NCI-H748 treated with DMSO at 0.1 percent for 48 hours (cell line): ENCODE measurements at regions not wholly inside any gene's neighbourhood (a gene's known extent, or its start where the extent isn't known, plus 50 kb on each side); places are given as distances from the start of the nearest gene placed in this dataset.

Source experiments
- DNase-seq: peaks from one replicate; lab custom pipeline; 2025; lab: John Stamatoyannopoulos, UW

GRCh38 chr3:13227315-13228165 lies 154.3 kb upstream of the IQSEC1 start:
- DNase-seq: no peak

GRCh38 chr3:13224967-13225366 lies 151.7 kb upstream of the IQSEC1 start:
- no peak for DNase-seq

- no peak for DNase-seq
Observed at GRCh38 chr3:13223574-13224237, 150.5 kb upstream of the IQSEC1 start.

- no peak for DNase-seq
Observed at GRCh38 chr3:13222891-13223573, 149.8 kb upstream of the IQSEC1 start.

- DNase-seq: no peak
Observed at GRCh38 chr3:13222131-13222530, 148.9 kb upstream of the IQSEC1 start.

DNA sequence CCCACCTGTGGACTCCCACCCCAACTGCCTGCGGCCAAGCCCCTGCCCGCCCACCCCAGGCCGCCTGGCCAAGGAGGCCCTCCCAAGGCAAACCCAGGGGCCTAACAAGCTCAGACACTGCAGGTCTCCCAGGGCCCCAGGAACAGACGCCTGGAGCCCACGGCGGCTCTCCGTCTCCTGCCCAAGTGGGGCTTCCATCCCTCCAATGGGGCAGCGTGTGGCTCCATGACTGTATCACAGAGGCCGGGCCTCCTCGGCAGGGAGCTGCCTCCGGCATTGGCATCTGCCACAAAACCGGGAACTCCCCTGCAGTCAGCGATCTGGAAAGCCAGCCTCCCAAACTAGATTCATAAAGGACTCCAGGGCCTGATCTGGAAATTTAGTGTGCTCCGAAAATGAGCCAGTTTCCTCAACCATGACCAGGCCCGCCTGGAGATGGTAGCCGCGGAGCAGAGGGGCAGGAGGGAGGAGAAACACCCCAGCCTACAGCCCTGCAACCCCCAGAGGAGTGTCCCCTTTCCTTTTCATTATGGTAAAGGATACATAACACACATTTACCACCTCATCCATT lies 148.3 kb upstream of the IQSEC1 start:
- DNase-seq: no peak

DNA sequence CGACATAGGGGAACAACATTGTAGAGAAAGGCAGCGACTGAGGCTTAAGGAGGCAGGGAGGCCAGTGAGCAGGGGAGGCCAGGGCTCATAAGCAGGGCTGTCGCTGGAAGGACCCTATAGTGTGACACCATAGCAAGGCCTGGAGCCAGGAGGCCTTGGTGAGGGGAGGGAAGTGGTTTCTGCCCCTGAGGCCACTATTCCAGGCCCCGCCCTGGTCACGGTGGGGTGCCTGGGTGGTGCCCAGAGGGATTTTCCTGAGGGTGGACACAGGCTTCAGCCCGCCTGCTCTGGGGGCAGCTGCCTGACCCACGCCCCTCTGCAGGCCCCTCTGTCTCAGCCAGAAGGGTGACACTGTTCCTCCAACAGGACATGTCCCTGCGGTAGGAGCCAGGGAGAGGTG lies 147.8 kb upstream of the IQSEC1 start:
- DNase-seq: no peak

- no peak for DNase-seq
Observed at GRCh38 chr3:13219902-13220296, 146.7 kb upstream of the IQSEC1 start.

DNA sequence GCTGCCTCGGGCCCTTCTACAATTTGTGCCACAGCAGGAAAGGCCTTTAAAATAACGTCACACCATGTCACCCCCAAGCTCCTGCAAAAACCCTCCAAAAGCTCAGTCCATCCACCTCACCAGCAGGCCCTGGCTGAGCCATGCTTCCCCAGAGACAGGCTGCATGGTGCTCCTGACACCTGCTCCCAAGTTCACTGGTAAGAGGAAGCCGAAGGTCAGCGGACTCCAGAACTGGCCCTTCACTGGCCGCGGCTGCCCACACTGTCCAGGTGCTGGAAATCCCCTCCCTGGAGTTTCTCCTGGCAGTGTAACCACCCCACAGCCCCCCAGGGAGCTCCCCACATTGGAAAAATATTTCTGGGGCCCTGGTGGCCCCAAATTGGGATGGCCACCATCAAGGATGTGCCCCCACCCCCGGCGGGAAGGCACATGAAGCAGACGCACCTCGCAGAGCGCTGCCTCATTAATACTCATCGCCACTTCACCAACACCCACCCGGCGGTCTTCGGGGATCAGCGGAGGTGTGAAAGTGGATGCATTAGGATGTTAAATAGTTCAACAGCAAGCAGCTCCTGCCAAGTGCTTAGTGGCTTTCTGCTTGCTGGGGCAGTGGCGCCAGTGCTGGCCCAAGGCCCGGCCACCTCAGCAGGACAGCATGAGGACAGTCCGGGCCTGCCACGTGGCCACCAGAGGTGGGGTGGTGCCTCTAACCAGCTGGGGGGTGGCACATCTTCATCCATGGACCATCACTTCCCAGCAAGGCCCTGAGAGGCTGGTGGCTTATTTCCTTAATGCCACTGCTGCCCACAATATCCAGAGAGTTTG lies 146.1 kb upstream of the IQSEC1 start:
- DNase-seq: no peak

DNA sequence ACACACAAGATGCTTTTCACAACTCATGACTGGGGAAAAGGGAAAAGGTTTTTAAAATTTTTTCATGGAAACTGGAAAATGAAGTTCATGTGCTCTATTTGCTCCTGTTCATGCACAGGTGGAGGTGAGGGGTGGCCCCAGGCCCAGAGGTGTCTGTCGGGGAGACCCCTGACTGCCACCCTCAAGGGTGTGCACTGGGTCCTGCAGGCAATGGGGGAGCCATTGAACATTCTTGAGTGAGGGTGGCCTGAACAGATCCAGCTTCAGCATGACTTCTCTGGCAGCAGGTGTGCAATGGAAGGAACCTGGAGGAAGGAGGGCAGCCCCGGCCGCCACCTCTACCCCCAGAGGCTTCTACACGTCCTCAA lies 145.3 kb upstream of the IQSEC1 start:
- no peak for DNase-seq

GRCh38 chr3:13217736-13218540 lies 144.7 kb upstream of the IQSEC1 start:
- no peak for DNase-seq

DNA sequence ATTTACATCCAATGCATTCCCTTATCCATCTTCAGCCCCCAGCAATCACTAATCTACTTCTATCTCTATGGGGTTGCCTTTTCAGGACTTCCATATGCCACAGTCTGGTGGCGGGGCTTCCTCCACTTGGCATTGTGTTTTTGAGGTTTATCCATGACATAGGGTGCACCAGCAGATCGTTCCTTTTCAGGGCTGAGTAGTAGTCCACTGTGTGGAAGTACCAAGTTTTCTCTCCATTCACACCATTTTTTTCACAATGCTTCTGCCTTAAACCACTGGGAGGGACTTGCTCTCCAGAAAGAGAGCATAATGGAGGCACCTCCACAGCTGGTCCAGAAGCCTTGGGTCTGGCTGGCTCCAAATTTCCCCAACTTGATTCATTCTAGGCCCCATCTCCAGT lies 144.0 kb upstream of the IQSEC1 start:
- DNase-seq: no peak

GRCh38 chr3:13215940-13216546 lies 142.8 kb upstream of the IQSEC1 start:
- DNase-seq: no peak

DNA sequence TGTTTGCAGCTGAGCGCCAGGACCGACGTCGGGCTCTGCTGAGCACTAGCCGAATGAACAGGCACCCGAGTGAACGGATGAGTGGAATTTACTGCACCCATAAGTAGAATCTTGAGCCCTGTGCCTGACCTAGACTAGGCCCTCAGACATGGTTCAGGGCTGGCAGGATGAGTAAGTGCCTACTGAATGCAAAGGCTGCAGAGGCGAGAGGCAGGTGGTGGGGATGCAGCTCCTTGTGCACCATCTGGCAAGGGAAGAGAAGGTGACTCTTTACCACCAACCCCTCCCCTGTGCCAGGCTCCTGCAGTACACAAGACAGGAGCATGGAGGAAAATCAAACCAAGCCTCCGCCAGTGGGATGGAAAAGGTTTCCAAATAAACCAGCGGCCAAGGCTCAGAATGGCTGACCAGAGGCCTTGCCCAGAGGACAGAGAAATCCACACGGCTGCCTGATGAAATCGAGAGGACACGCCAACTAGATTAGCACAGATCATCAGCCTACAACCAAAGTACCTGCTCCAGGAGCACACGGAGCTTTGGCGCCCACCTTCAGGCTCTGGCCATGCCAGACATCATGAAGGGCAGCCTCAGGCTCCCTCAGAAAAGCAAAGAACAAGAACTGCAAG lies 141.7 kb upstream of the IQSEC1 start:
- no peak for DNase-seq

DNA sequence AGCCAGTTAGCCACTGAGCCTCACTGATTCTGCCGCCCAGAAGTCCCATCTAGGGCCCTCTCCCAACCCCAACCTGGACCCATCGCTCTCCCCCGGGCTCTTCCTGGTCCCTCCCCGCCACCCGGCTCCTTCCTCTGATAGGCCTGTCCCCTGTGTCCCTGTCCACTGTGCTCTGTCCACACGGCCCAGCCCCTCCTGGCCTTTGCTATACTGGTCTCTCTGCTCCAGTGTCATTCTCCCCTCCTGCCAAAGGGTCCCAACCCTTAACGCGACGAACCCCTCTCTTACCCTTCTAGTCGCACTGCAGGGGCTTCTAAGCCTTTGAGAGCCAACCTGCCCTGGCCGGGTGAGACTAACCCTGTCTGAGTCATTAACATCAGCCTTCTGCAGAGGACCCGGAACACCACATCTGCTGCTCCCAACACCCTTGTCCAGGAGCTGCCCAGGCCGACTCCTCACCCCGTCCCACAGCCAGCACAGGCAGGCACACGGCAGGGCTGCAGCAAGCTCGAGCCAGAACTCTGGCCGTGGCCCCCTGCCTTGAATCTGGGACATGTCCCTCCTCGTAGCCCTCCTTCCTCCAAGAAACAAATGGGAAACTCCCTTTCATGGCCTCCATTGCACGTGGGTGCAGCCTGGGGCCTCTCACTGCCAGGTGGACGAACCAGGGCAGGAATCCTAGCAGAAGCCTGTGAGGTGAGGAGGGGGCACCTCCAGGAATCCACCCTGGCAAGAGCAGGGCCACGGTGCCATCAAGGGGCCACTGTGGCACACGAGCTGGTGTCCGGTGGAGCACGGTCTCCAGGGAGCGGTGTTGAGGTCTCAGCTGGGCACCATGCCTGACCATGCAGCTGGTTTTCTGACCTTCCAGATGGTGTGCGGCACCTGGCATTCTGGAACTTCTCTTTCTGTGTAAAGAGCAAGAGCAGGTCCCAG lies 140.9 kb upstream of the IQSEC1 start:
- no peak for DNase-seq

DNA sequence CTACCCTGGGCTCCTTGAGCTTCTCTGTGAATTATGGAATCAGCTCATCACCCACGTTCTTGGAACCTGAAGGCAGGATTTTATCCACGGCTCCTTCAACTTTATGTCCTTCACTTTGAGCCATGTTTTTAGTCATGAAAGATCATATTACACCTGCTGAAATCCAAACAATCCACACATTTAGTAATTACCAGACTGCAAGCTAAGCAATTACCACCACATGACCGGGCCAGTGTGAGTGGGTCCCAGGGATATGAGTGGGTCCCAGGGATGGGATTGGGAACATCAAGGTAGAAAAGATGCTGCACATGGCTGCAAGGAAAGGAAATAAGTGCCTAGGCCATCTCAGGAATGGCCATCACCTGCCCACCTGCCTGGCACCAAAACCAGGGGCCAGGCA lies 140.3 kb upstream of the IQSEC1 start:
- DNase-seq: no peak

DNA sequence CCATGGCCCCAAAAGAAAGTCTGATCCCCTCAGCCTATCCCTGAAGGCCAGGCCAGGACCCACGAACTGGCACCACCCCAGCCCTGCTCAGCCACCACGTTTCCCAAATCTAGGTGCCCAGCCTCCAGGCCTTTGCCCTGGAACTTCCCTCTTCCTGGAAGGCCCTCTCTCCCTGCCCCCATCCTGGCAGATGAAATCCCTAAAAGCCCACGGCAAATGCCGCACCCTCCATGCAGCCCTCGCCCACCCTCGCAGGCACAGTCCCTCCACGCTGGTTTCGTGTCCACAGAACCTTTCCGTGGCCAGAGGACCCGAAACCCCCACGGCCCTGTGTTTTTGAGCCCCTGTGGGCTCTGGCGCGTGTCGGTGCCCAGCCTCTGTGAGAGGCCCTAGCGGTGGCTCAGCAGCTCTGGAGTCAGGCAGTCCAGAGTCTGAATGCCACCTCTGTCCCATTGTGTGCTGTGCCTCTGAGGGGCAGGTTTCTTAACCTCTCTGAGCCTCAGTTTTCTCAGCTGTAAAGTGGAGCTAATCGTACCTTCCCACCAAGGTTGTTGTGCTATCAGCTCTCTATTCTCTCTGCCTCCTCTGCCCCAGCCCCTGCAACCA lies 138.5 kb upstream of the IQSEC1 start:
- DNase-seq: no peak

GRCh38 chr3:13210221-13210975 lies 137.2 kb upstream of the IQSEC1 start:
- no peak for DNase-seq
